ENCODE measurements at regions not wholly inside any gene's neighbourhood (a gene's known extent, or its start where the extent isn't known, plus 50 kb on each side); places are given as distances from the start of the nearest gene placed in this dataset.

DNA sequence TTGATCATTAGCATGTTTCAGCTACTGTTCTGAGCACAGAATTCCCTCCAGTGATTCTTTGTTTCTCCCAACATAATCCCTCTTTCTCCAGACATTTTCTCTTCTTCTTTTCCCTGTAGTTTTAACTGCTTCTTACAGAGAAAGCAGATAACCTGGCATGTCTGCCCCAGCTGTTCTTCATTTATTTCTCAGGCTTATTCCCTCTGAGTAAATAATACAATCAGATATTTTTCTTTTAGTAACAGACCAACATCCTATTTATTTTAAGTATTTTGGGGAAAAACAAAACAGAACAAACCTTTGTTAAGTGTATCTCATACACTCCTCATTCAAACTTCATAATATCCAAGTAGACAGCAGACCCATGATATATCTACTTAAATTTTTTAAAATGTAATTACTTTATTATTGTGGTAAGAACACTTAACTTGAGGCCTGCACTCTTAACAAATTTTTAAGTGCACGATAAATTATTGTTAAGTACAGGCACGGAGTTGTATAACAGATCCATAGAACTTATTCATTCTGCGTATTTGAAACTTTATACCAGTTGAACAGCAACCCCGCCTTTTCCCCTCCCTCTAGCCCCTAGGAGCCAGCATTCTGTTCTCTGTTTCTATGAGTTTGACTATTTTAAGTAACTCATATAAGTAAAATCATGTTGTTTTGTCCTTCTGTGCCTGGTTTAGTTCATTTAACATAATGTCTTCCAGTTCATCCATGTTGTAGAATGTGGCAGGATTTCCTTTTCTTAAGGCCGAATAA, 540.0 kb downstream of the LMO7 start:
- TF ChIP-seq EZH2 (IDR thresholded peaks at IDR 0.05; ENCODE audit: low read length) = no peak
- TF ChIP-seq, protein P1, sequence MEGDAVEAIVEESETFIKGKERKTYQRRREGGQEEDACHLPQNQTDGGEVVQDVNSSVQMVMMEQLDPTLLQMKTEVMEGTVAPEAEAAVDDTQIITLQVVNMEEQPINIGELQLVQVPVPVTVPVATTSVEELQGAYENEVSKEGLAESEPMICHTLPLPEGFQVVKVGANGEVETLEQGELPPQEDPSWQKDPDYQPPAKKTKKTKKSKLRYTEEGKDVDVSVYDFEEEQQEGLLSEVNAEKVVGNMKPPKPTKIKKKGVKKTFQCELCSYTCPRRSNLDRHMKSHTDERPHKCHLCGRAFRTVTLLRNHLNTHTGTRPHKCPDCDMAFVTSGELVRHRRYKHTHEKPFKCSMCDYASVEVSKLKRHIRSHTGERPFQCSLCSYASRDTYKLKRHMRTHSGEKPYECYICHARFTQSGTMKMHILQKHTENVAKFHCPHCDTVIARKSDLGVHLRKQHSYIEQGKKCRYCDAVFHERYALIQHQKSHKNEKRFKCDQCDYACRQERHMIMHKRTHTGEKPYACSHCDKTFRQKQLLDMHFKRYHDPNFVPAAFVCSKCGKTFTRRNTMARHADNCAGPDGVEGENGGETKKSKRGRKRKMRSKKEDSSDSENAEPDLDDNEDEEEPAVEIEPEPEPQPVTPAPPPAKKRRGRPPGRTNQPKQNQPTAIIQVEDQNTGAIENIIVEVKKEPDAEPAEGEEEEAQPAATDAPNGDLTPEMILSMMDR (optimal IDR thresholded peaks at IDR 0.05 in 1 of 3, IDR thresholded peaks at IDR 0.05 in 1 of 3, conservative IDR thresholded peaks at IDR 0.05 in 1 of 3; ENCODE audit: extremely low read depth in 1 of 3, insufficient read depth in 2 of 3, low read length in 3 of 3) = no peak
